HEK293T (cell line): ENCODE measurements at regions not wholly inside any gene's neighbourhood (a gene's known extent, or its start where the extent isn't known, plus 50 kb on each side); places are given as distances from the start of the nearest gene placed in this dataset.

Experiments used
- BHLHE40 ChIP-seq: fragments of 450-650 bp; IDR thresholded peaks from 2 replicates; pipeline ENCODE4 v1.6.1; 2016; ENCODE audit warnings: mild to moderate bottlenecking, moderate library complexity, borderline replicate concordance
- CTBP1 ChIP-seq: fragments of 450-650 bp; IDR thresholded peaks from 2 replicates; pipeline ENCODE4 v1.6.1; 2016; ENCODE audit warnings: borderline replicate concordance
- FOXA1 ChIP-seq: fragments of 450-650 bp; IDR thresholded peaks from 2 replicates; pipeline ENCODE4 v1.6.1; 2016; ENCODE audit warnings: mild to moderate bottlenecking
- FOXM1 ChIP-seq: fragments of 450-650 bp; IDR thresholded peaks from 2 replicates; pipeline ENCODE4 v1.6.1; 2017; ENCODE audit warnings: mild to moderate bottlenecking, borderline replicate concordance
- L3MBTL2 ChIP-seq: fragments of 450-650 bp; conservative IDR thresholded peaks from 2 replicates; pipeline ENCODE4 v1.6.1; 2016; ENCODE audit warnings: mild to moderate bottlenecking
- LEF1 ChIP-seq: fragments of 450-650 bp; IDR thresholded peaks from 2 replicates; pipeline ENCODE4 v1.6.1; 2017; ENCODE audit warnings: mild to moderate bottlenecking, borderline replicate concordance
- NFRKB ChIP-seq: fragments of 450-650 bp; IDR thresholded peaks from 2 replicates; pipeline ENCODE4 v1.6.1; 2016; ENCODE audit warnings: mild to moderate bottlenecking, moderate library complexity
- PKNOX1 ChIP-seq: fragments of 450-650 bp; IDR thresholded peaks from 2 replicates; pipeline ENCODE4 v1.6.1; 2016
- SP1 ChIP-seq: fragments of 450-650 bp; IDR thresholded peaks from 2 replicates; pipeline ENCODE4 v1.6.1; 2017
- SUZ12 ChIP-seq: fragments of 450-650 bp; IDR thresholded peaks from 2 replicates; pipeline ENCODE4 v1.6.1; 2016; ENCODE audit warnings: mild to moderate bottlenecking
- TARDBP ChIP-seq: fragments of 450-650 bp; IDR thresholded peaks from 2 replicates; pipeline ENCODE4 v1.6.1; 2016

- no peak for TF ChIP-seq LEF1
- no peak for TF ChIP-seq CTBP1
- no peak for TF ChIP-seq BHLHE40
- no peak for TF ChIP-seq SP1
- no peak for TF ChIP-seq NFRKB
- no peak for TF ChIP-seq PKNOX1
- TF ChIP-seq L3MBTL2, result no peak
- no peak for TF ChIP-seq TARDBP
- TF ChIP-seq FOXM1, result no peak
- TF ChIP-seq SUZ12, result no peak
- TF ChIP-seq FOXA1, result no peak
Measured at GRCh38 chr2:8574196-8575037, 107.4 kb upstream of the ID2 start.
